HG03280 (cell line): ENCODE measurements at regions not wholly inside any gene's neighbourhood (a gene's known extent, or its start where the extent isn't known, plus 50 kb on each side); places are given as distances from the start of the nearest gene placed in this dataset.
"Not testable (repeated sequence)": the region's sequence is repeated elsewhere in the genome, so short reads cannot be mapped to it uniquely, and the experiment has no call there.

Experiments used
- ATAC-seq: cut with Tn5 transposase; IDR thresholded peaks from one replicate; pipeline ENCODE4 v1.9.1; 2021; ENCODE audit warnings: mild to moderate bottlenecking, moderate library complexity; ENCODE audit not compliant: unreplicated experiment

DNA sequence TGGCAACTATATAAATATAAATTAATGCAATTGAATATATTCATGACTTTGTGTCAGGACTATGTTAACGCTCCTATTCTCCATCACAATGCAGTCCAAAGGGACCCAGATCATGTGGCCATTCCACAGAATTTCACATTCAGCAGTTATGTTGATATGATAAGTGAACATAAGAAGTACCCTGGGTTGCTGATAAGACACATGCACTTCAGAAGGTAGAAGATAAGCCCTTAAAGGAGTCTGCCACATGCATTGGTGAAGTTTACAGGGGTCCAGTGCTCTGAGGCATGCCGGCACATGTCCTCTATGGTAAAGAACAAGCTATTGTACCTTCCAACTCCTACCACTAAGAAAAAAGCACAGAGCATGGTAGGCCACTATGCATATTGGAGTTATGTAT is 76.4 kb downstream of the PHAX start:
- no peak for ATAC-seq

DNA sequence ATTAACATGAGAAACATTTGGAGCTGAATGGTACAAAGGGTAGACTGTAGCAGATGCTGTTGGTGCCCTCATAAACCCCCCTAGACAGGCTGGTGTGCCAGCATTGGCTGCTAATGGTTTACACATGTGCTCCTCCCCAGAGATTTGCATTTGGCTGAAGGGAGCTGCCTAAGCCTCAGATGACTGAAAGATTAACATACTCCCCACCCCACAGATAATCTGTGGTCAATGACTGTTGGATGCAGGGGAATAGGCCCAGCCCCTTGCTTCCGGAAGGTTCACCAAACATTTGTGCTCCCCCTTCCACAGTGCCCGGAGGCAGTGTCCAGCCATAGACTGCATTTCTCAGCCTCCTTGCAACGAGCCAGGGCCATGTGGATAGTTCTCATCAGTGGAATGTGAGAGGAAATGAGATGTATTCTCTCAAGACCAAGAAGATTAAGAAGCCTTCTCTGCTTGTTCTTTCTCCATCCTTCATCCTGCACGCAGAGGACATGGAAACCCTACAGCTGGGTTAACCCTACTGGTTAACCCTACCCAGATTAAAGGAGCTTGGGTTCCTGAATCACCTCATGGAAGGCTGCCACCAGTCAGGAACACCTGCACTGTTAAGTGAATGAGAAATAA is 79.6 kb downstream of the PHAX start:
- peak; percentile 68 for ATAC-seq

DNA sequence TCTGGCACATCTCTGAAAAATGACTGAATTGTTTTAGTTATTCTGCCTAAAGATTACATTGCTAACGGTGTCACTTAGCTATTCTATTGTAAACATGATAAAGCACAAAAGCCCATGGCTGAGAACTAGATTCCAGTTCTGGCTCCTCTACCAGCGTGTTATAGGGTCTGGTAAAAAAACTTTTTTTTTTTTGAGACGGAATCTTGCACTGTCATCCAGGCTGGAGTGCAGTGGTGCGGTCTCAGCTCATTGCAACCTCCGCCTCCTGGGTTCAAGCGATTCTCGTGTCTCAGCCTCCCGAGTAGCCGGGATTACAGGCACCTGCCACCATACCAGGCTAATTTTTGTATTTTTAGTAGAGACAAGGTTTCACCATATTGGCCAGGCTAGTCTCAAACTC is 80.6 kb downstream of the PHAX start:
- not testable (repeated sequence) for ATAC-seq

- ATAC-seq = no peak
Observed at GRCh38 chr5:126681970-126682369, 81.2 kb downstream of the PHAX start.

DNA sequence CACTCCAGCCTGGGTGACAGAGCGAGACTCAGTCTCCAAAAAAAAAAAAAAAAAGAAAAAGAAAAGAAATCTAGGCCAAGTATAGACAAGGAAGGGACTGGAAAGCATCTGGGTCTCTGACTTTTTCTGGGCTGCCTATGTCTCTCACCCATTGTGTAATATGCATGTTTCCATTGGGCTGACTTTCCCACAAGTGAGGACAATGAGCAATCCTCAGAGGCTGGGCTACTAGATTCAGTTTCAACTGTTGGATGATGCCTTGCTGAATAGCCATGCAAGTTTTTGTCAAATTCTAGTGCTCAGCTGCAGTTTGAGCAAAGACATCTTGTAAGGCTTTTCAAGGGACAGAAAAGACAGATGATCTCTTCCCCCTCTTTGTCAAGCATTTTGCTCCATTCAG is 82.1 kb downstream of the PHAX start:
- ATAC-seq = no peak

DNA sequence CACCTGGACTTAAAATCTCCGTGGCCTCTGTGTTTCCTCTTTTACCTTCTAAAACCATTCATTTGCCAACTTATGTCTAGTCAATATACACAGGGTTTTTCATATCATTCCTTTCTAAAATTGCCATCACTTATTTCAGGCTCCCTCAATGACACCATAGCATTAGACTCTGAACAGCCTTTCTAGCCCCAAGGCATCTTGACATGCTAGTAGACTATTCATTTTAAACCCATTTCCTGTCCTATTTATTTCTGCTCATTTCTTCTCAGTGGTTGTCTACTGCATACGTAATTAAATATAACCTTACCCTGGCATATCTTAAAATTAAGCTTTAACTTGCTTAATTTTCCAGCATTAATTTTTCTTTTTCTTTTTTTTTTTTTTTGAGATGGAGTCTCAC is 83.2 kb downstream of the PHAX start:
- ATAC-seq = no peak

- not testable (repeated sequence) for ATAC-seq
Observed at GRCh38 chr5:126684656-126685442, 84.1 kb downstream of the PHAX start.

DNA sequence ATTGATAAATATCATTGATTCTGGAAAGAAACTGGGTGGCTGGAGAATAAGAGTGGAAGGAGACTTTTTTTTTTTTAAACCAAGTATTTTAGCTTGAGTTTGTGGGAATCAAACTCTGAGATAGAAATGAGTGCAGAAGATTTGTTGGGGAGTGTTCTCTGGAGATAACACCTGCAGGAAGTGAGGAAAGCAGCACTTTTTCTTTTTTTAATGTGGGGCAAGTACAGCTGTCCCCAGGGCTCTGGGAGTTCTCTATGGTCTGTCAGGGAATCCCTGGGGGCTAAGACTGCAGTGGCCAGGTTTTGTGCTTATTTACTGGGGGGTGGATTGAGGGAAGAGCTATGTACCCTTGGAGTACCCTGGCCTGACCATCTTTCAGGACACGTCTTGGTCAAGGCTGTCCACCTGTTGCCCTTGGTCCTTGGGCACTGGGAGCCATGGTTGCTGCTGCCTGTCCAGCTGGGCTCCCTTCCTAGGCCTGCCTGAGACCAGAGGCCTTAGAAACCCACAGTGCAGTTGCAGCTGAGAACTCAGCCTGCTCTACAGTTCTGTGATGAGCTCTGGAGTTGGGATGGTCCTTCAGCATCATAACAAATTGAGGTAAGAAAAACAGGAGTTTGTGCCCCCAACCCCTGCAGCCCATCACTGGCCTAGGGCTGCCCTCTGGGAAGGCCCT is 85.8 kb downstream of the PHAX start:
- no peak for ATAC-seq

DNA sequence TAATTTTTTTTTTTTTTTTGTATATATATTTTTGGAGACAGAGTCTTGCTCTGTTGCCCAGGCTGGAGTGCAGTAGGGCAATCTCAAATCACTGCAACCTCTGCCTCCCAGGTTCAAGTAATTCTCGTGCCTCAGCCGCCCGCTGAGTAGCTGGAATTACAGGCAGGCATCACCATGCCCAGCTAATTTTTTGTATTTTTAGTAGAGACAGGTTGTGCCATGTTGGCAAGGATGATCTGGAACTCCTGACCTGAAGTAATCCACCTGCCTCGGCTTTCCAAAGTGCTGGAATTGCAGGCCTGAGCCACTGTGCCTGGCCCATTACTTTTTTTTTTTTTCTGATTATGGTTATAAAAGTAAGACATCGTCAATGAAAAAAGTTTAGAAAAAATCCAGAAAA is 84.0 kb upstream of the LMNB1 start:
- no peak for ATAC-seq

DNA sequence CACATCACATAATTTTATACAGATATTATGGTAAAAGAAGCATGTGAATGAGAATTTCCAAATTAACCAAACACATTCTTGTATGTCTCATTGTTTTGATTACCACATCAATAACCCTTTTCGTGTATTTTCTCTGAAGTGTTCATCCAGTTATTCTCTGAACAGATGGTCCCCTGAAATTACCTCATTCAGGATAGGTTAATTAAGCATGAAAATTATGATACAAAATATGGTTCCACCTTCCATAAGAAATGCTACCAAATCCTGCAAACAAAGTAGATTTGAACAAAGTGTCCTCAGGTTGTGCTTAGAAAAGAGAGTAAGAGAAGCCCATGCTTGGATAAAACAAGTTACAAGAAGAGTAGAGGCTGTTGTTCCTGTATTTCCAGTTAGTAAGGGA is 83.1 kb upstream of the LMNB1 start:
- no peak for ATAC-seq

GRCh38 chr5:126694403-126694802 is 82.5 kb upstream of the LMNB1 start:
- ATAC-seq = no peak

- no peak for ATAC-seq
Observed at GRCh38 chr5:126695091-126695490, 81.8 kb upstream of the LMNB1 start.

GRCh38 chr5:126707080-126707479 is 69.9 kb upstream of the LMNB1 start:
- no peak for ATAC-seq

GRCh38 chr5:126715765-126716164 is 61.2 kb upstream of the LMNB1 start:
- no peak for ATAC-seq

GRCh38 chr5:126716861-126717260 is 60.1 kb upstream of the LMNB1 start:
- no peak for ATAC-seq

DNA sequence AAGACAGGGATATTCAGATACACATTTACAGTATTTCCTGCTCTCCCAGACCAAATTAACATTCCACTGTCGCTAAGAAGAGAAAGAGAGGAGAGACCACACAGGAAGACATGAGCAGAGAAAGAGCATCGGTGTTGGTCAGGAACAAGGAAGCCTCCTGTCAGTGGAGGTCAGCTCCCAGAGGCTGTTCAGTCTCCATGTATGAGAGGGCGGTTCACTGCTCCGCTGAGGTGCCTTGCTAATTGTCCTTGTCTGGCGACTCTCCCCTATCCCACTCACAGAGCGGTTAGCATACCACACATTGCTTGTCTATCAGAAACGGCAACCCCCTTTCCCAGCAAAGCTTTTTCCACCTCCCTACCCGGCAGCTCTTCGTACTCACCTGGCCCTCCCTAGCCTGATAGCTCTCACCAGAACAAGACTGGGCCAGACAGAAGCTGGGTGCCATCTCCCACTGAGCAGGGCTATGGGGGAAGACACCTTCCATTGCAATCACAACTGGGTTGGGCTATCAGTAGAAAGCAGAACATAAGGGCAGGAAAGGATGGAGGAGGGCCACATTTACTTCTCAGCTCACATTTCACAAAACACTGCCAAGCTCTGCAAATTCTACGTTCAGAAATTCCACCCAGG is 58.6 kb upstream of the LMNB1 start:
- ATAC-seq = no peak

DNA sequence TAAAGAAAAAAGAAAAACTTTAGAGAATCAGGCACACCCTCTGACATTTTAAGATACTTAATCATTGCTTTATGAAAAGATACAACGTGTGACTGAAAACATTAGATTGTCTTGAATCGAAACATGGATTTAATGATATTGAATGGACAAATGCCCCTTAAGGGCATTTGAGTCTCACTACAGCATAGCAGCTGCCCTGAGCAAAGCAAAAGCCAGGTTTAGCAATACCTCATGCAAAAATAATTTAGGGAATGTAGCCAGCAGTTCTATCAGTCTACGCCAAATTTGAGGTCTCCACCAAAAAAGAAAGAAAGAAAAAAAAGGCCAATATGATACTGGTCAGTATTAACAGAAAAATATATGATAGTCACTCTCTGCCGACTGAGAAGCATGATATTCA is 56.6 kb upstream of the LMNB1 start:
- no peak for ATAC-seq

DNA sequence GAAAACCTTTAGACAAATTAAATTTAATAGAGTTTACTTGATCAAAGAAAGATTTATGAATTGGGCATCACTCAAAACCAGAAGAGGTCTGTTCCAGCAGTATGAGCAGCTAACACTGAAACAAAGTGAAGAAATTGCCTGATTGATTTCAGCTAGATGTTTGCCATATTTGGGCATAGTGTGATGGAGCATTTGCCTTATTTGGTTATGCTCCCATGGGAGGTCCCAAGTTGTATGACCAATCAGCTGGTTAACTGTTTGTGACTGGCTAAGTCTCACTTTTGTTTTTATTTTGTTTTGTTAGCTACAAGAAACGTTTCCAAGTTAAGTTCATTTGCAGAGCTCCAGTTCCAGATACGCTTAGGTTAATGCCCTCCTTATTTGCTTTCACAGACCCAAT is 53.3 kb upstream of the LMNB1 start:
- ATAC-seq = no peak
